ENCODE measurements at regions not wholly inside any gene's neighbourhood (a gene's known extent, or its start where the extent isn't known, plus 50 kb on each side); places are given as distances from the start of the nearest gene placed in this dataset.

- intact Hi-C loops (cut with DNase I) = no loop called here
- DNase-seq = no peak
These were observed 54.7 kb upstream of the PGM2 start for GRCh38 chr4:37771771-37772170.

GRCh38 chr4:37770016-37770415 is 56.5 kb upstream of the PGM2 start:
- TF ChIP-seq CTCF (IDR thresholded peaks at IDR 0.05) = no peak
- ATAC-seq = no peak
- intact Hi-C loops (cut with DNase I) = no loop called here

More at GRCh38 chr4:37771771-37772170, 54.7 kb upstream of the PGM2 start:
- no peaks in the 10 kb centered on the region for H3K36me3 ChIP-seq
- peaks cover 0 to 7% of the 10 kb centered on the region in 2 donors for H3K4me1 ChIP-seq
- H3K27me3 ChIP-seq = no peaks in the 10 kb centered on the region
- H3K9me3 ChIP-seq = no peaks in the 10 kb centered on the region
- ATAC-seq = no peak
- no peak overlapping the region for H3K4me3 ChIP-seq
- H3K27ac ChIP-seq = no peak overlapping the region
- TF ChIP-seq CTCF (IDR thresholded peaks at IDR 0.05) = no peak

GRCh38 chr4:37769391-37769989 is 57.0 kb upstream of the PGM2 start:
- no peaks in the 10 kb centered on the region for H3K9me3 ChIP-seq
- DNase-seq = no peak
- TF ChIP-seq CTCF (IDR thresholded peaks at IDR 0.05) = no peak
- intact Hi-C loops (cut with DNase I) = no loop called here
- no peak for ATAC-seq
- H3K27ac ChIP-seq = no peak overlapping the region
- H3K27me3 ChIP-seq = no peaks in the 10 kb centered on the region
- no peaks in the 10 kb centered on the region for H3K36me3 ChIP-seq
- H3K4me3 ChIP-seq = no peak overlapping the region
- peaks cover 0 to 7% of the 10 kb centered on the region in 2 donors for H3K4me1 ChIP-seq

More at GRCh38 chr4:37770016-37770415, 56.5 kb upstream of the PGM2 start:
- Histone ChIP-seq H3K27ac (no peak overlapping the region), H3K4me1 (peaks cover 0 to 7% of the 10 kb centered on the region in 2 donors), H3K36me3 (no peaks in the 10 kb centered on the region), H3K27me3 (no peaks in the 10 kb centered on the region), H3K4me3 (no peak overlapping the region), H3K9me3 (no peaks in the 10 kb centered on the region)
- no peak for DNase-seq

DNA sequence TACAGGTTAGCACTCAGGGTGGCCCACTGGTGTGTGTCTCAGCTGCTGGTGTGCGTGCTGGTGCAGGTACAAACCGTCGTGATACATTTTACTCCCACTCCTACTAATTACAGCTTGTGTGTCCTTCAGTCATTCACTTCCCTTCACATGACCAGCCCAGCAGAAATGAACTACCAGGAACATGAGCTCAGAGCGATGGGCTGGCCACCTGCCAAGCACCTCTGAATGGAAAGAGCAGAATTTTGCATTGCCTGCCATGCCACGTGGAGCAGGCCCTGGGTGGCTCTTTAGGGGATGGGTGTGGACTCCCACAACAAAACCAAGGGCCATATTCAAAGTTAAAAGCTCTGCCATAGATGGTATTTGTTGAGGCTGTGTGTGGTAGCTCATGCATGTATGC is 58.9 kb upstream of the PGM2 start:
- Histone ChIP-seq H3K36me3 (no peaks in the 10 kb centered on the region), H3K4me3 (no peak overlapping the region), H3K9me3 (no peaks in the 10 kb centered on the region), H3K27ac (no peak overlapping the region), H3K4me1 (peaks cover 0 to 13% of the 10 kb centered on the region in 2 donors), H3K27me3 (no peaks in the 10 kb centered on the region)
- intact Hi-C loops (cut with DNase I) = no loop called here
- ATAC-seq = peak; percentile 31
- DNase-seq = peak in 3 of 4 donors; percentile 72 to 81 (median 77)
- no peak for TF ChIP-seq CTCF (IDR thresholded peaks at IDR 0.05)

- Histone ChIP-seq H3K27me3 (no peaks in the 10 kb centered on the region), H3K4me3 (no peak overlapping the region), H3K9me3 (no peaks in the 10 kb centered on the region), H3K27ac (no peak overlapping the region), H3K36me3 (no peaks in the 10 kb centered on the region), H3K4me1 (peaks cover 0 to 16% of the 10 kb centered on the region in 2 donors)
- intact Hi-C loops (cut with DNase I) = no loop called here
- TF ChIP-seq CTCF (IDR thresholded peaks at IDR 0.05) = no peak
- ATAC-seq (no peak), DNase-seq (no peak)
These were observed 59.5 kb upstream of the PGM2 start for GRCh38 chr4:37767019-37767418.

Data from left lung (tissue), 4 donors.